EL (cell line): ENCODE measurements at regions not wholly inside any gene's neighbourhood (a gene's known extent, or its start where the extent isn't known, plus 50 kb on each side); places are given as distances from the start of the nearest gene placed in this dataset.
"Not testable (repeated sequence)": the region's sequence is repeated elsewhere in the genome, so short reads cannot be mapped to it uniquely, and the experiment has no call there.

ENCODE experiments used
- DNase-seq: peaks from one replicate; pipeline ENCODE4 v3.0.0-alpha.2; 2016

DNA sequence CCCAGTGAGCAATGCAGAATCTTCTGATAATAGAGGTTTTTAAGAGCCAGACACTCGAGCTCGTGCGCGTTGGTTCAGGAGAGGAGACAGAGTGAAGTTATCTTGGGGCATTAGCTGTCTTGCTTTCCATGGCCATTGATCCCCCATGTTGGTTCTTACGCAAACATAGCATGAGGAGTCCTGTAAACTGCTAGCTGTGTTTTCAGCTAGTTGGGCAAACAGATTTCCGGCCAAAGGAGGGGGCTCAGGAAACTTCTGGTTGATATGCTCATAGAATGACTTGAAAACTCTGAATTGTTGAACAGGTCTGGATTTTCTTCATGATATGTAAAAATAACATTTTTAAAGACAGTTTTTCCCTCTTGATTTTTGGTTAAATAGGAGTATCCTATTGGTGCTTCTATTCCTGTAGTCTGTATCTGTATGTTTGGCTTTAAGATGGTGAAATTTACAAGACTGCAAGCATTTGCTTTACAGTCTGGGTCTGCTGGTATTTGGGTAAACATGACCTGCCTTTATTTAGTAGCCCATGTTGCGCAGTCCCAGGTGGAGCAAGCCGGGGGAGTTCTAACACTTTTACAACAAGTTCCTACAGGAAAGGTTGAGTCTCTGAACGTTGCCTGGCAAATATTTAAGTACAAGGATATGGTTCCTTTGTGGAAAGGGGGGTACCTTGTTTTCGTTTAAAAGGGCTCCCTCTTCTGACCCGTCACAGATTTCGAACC, 218.4 kb upstream of the KCND2 start:
- no peak for DNase-seq

DNA sequence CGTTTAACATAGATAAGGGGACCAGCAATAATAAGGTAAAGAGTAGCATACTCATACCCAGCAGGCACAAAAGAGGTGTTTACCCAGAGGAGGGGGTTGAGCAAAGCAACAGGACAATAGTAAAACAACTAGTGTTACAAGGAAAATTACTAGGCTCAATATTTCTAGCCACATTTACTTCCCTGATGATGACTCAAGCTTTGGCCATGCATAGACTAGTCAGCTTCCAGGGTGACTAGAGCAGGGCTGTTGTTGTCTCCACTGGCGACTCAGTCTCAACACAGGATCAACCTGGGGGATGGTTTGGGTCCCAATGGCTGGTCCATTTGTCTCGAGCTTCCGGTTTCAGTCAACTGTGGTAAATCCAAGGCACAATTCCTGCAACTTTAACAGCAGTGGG, 217.7 kb upstream of the KCND2 start:
- DNase-seq = no peak

DNA sequence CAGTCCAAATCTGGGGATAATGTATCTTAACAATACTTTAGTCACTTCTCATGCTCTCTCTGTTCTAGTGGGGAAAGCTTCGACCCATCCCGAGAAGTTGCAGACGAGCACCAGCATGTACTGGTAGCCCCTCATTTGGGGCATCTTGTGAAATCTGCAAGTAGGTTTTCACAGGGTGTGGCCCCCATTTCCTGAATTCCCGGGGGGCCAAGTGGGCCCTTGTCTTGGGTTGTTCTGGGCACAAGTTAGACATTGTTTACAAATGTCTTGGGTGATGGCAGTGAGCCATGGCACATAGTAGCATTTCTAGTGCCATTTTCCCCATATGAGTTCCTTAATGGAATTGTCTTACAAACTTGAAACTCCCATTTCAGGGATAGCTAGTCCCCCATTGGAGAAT, 216.7 kb upstream of the KCND2 start:
- no peak for DNase-seq

DNA sequence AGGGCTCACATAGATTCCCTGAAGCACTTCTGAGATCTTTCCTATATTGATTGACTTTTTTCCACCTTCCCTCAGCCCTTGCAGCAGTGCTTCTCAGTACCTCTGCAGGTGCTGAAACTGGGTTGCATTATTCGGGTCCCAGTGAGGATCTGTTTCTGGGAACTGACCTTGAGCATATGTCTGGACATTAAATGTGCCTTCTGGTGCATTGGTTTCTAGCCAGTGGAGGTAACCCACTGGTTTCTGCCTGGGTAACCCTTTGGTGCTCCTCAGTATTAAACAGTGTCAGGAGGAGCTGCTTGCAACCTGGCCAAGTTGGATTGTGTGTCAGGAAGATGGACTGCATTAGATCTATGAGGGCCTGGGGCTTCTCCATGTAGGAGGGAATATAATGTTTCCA, 213.3 kb upstream of the KCND2 start:
- no peak for DNase-seq

DNA sequence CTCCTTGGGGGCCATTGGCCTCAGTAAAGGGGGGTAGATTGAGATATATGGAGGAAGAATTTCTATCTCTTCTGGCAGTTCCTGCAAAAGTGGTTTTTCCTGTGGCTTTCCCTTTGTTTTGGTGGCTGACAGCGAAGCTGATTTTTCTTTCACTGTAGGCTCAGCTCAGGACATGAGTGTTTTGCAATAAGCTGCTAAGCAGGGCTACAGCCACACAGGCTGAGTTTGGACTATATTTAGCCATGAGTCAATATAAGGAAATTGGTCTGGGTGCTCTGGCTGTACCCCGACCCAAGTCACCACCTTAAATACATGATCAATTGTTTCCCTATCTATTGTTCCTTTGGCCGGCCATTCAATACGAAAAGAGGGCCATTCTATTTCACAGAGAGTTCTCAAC, 212.7 kb upstream of the KCND2 start:
- DNase-seq = no peak

DNA sequence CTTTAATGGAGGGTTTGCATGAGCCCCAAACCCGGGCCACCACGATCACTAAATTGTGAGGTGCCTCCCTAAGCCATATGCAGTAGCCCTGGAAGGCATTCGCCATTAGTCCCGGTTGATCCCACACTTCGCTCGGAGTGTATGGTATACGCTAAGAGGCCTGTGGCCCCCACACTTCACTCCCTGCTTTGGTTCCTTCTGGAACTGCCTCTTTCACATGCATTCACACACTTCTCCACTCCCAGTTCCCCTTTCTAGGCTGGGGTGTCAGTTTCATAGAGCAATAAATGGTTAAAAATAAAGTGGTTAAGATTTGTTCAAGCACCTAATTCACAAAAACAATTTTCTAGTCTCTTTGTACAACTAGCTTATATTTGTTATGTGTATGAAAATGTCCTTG, 212.1 kb upstream of the KCND2 start:
- no peak for DNase-seq

DNA sequence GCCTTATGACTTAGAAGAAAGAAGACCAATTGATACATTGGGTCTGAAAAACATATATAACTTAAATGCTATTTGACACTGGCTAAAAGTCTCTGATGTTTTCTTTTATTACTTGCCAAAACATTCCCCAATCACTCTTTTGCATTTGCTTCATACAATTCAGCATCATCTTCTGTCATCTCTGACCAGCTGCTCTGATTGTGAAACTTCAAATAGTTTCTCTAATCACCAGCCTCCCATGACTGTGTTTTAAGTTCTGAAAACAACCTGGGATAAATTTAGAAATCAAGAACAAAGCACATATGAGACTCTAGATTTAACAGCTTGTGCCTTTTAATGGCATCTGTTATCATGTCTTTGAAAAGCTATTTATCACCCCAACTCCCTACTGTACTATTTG, 208.4 kb upstream of the KCND2 start:
- no peak for DNase-seq

DNA sequence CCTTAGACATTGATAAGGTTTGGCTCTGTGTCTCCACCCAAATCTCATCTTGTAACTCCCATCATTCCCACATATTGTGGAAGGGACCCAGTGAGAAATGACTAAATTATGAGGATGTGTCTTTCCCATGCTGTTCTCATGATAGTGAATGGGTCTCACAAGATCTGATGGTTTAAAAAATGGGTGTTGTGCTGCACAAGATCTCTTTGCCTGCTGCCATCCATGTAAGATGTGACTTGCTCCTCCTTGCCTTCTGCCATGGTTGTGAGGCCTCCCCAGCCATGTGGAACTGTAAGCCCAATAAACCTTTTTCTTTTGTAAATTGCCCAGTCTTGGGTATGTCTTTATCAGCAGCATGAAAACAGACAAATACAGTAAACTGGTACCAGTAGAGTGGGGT, 206.1 kb upstream of the KCND2 start:
- not testable (repeated sequence) for DNase-seq

DNA sequence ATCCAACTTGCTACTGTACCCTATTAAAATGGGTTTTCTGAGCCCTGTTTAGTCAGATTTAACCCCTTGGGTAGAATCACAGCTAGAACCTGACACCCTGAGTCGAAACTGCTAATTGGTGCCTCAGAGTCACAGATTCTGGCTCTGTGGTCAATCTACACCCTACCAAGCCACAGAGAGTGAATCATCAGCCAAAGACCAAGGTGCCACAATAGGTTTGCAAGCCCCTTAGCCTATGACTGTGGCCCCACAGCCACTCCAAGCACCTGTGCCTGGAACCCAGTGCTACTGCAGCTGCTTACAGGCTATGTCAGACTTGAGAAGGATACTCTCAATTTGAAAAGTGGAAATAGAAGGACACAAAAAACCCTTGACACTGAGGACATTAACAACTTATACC, 202.8 kb upstream of the KCND2 start:
- no peak for DNase-seq

DNA sequence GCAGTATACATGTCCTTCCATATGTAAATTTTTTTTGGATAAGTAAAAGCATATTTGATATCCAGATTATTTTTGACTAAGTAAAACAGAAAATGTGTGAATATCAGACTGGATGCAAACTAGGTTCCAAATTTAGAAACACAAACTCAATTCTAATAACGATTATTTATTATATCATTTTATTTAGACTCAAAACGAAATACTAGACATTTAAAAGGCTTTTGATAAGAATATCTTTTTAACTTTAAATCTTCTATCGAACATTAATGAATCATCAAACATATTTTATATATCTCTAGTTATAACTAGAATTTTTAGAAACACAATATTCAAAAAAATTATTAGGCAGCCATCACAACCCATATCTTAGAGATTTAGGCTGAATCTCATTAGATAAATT, 195.2 kb upstream of the KCND2 start:
- DNase-seq = no peak

DNA sequence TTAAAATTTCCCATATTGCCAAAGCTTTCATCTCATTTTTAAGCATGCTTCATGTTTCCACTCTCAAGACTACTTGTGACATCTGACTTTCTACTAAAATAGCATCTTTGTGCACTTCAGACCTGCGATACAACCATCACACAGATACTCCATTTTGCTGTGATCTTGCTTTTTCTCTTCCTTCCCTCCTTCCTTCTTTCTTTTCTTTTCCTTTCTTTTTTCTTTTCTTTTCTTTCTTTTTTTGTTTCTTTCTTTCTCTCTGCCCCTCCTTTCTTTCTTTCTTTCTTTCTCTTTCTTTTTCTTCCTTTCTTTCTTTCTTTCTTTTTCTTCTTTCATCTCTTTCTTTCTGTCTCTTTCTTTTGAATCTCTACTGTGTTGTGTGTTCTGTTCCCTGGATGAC, 194.0 kb upstream of the KCND2 start:
- DNase-seq = no peak

DNA sequence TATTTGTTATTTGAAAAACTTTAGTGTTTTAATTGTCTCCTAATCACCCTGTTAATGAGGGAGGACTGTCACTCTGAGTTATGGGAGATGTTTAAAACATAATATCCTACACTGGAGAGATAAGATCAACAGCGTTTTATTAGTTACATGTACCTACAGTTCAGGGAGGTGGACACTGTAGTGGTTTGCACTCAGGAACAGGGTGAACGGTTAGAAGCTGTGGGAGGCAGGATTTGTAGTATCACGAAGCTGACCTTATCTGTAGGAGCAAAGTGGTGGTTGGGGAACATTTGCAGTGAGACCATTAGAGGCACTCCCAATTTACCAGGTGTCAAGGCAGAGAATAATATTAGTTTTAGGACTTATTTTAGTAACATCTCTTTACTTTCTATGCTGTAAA, 193.3 kb upstream of the KCND2 start:
- no peak for DNase-seq

DNA sequence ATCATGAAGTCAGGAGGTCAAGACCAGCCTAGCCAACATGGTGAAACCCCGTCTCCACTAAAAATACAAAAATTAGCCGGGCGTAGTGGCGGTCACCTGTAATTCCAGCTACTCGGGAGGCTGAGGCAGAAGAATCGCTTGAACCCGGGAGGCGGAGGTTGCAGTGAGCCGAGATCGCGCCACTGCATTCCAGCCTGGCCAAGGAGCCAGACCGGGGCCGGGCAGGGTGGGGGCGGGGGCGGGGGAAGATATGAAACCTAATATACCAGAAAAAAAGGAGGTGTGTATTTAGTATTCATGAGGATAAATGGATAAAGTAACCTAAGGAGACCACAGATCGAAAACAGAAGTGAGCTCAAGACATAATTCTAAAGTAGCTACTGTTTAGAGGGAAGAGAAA, 186.5 kb upstream of the KCND2 start:
- not testable (repeated sequence) for DNase-seq

DNA sequence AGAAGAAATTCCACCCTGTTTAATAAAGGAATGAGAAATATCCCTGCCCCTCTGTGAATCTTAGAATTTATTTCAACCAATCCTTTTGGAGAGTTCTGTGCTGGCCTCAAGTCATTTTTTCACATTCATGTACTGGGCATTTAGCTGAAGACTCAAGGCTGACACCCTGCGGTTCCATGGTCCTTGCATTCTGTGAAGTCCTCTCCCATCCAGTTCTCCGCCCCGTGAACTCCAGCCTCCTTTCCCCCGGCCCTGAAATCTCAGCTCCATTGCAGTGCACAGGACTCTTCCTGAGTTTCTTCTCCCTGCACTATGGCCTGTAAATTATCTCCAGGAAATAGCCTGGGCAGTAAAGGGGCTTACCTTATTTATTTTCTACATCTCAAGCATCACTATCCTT, 183.0 kb upstream of the KCND2 start:
- DNase-seq = no peak

DNA sequence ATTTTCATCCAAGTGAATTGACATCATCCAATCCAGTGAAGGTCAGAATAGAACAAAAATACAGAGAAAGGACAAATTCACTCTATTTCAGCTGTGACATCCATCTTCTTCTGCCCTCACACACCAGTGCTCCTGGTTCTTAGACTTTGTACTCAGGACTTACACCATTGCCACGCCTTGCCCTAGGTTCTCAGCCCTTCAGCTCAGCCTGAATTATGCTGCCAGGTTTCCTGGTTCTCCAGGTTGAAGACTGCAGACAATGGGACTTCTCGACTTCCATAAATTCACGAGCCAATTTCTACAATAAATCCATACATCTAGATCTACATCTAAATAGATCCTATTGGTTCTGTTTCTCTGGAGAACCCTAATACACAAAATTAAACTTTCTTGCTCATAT, 181.2 kb upstream of the KCND2 start:
- no peak for DNase-seq

DNA sequence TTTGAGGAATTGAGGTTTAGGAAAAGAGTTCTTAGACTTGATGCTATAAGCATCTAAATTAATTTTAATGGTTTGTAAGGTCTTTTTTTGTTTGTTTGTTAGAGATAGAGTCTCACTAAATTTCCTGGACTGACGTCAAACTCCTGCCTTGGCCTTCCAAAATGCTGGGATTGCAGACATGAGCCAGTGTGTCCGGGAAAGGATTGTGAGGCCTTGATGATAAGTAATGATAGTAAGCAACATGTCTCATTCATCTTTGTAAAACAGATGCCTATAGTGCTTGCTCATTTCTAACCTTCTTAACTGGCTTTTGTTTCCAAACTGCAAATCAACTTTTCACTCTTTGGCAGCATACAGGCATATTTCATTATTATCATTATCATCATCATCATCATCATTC, 176.0 kb upstream of the KCND2 start:
- DNase-seq = no peak

DNA sequence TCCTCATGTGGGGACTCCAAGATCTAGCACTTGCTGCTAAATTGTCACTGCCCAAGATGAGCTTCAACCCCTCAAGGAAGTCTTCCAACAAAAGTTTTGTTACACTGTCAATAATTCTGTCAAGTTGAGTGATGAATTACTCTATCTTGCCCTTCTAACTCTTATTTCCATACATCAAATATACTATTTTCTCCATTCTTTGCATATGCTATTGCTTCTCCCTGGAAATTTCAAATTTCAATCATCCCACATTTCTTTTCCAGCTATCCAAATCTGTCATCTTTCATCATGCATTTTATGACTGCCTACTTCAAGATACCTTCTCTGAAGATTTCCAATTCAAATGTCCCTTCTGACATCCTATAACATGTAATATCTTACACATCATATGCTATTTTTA, 175.2 kb upstream of the KCND2 start:
- no peak for DNase-seq

DNA sequence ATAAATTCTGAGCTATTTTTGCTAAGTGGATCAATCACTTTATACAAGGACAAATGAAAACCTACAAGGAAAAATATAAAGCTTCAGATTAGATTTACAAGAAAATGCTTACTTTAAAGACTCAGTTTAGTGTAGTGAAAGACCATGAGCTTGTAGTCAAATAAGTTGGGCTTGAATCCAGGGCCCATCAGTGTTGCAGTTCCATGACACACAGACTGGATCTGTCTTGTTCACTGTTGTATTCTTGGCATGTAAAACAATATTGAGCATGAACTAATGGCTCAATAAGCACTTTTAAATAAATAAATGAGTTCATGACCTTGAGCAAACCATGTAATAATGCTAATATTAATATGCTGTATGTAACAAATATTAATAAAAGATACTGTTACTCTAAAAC, 164.6 kb upstream of the KCND2 start:
- DNase-seq = no peak

DNA sequence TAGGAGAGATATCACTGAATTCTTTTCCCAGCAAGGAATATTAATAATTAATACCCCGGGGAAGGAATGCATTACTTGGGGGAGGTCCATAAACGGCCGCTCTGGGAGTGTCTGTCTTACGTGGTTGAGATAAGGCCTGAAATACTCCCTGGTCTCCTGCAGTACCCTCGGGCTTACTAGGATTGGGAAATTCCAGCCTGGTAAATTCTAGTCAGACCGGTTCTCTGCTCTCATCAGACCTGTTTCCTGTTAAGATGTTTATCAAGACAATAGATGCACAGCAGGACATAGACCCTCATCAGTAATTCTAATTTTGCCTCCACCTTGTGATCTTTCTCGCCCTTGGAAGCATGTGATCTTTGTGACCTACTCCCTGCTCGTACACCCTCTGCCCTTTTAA, 162.8 kb upstream of the KCND2 start:
- no peak for DNase-seq

DNA sequence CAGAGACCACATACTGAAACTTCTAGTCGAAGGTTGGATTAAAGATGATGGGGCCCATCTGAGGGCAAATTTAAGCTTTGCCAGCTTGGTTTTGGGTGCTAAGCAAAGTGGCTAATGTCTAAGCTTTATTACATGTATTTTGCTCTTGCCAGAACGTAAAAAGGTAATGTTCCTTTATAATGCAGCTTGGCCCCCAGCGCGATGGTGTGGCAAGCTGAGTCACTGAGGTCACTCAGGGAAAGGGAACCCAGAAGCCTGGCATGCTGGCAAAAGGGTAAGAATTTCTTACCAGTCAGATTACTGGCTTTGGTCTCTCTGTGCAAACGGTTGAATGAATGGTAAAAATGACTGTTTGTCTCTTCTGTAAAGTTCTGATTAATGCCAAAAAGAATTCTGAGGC, 158.3 kb upstream of the KCND2 start:
- DNase-seq = no peak

DNA sequence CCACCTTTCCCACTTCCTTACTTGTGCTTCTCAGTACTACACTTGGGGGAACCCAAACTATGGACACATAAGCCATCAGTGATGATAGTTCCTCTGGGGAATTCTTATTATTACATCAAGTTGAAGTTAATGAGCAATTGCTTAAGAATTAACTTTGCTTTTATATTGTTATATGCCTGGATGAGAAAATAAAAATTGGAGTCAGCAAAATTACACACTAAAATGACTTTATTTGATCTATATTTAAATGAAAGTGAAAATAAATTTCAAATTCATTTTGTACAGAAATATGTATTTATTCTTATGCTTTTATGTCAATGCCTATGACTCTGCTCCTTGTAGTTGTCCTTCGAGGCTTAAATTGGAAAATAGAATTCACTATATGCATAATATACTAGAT, 149.4 kb upstream of the KCND2 start:
- no peak for DNase-seq

DNA sequence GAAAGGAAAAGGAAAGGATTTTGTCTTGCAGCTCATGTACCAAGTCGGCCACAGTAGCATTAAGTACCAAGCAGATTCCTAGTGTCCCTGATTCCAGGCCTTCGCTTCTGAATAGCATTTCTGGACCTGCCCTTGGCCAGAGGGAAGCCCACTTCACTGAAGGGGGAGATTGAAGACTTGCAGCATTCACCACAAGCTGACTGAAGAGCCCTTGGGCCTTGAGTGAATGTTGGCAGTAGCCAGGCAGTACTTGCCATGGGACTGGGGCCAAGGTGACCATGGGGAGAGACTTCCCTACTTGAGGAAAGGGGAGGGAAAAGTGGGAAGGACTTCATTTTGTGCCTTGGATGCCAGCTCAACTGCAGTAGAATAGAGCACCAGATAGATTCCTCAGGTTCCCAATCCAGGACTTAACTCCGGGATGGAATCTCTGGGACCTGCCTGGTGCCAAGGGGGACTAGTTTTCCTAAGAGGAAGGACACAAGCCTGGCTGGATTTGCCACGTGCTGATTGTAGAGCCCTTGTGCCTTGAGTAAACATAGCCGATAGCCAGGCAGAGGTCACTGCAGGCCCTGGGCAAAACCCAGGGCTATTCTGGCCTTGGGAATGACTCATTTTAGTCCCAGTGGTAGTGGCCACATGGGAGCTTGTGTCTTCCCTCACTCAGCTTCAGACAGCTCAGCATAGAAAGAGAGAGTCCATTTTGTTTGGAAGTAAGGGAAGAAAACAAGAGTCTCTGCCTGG, 141.7 kb upstream of the KCND2 start:
- DNase-seq = no peak

DNA sequence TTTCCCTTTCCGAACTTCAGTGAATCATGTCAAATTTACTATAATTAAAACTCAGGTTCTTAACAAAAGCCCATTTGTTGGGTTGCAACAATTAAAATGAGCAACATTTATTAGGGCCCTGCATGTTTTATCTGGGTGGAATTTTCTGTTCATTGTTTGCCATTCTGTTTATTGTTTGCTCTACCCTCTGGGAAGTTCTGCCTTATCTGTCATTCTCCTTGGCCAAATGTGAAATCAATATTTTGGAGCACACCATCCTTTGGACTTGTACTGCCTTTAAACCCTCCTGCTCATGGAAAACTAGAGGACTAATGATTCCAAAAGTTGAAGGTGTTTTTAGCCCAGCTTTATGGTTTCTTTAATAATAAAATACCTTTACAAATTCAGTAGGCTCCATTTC, 134.5 kb upstream of the KCND2 start:
- DNase-seq = no peak

DNA sequence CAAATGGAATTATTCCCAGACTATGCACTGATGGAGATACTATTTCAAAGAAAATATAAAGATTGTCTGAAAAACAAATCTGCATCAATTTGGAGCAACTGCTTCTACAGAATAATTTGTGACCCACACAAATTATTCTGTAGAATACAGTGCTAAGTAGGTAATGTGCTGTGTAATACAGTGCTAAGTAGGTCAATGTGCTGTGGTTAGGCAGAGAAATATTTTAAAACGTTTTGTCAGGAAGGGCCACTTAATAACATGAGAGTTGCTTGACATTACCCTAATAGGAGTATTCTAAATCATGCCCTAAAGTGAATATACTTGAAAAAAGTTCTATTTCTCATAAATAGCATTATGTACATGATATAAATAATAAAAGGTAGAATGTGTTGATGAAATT, 116.5 kb upstream of the KCND2 start:
- no peak for DNase-seq

DNA sequence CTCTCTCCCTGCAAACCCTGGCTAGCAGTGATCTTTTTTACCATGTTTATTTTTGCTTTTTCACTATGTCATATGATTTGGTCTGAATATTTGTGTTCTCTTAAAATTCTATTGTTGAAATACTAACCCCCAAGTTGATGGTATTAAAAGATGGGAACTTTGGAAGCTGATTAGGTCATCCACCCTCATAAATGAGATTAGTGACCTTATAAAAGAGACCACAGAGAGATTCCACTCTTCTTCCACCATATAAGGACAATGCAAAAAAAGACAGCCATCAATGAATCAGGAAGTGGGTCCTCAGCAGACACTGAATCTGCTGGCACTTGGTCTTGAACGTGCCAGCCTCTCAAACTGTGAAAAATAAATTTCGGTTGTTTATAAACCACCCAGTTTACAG, 112.8 kb upstream of the KCND2 start:
- DNase-seq = no peak
